AG08396 (cell line): ENCODE measurements at regions not wholly inside any gene's neighbourhood (a gene's known extent, or its start where the extent isn't known, plus 50 kb on each side); places are given as distances from the start of the nearest gene placed in this dataset.
"Not testable (repeated sequence)": the region's sequence is repeated elsewhere in the genome, so short reads cannot be mapped to it uniquely, and the experiment has no call there.

ENCODE experiments used
- DNase-seq: peaks from one replicate; pipeline ENCODE4 v3.0.0; 2012; ENCODE audit warnings: low spot score, mixed read lengths

DNA sequence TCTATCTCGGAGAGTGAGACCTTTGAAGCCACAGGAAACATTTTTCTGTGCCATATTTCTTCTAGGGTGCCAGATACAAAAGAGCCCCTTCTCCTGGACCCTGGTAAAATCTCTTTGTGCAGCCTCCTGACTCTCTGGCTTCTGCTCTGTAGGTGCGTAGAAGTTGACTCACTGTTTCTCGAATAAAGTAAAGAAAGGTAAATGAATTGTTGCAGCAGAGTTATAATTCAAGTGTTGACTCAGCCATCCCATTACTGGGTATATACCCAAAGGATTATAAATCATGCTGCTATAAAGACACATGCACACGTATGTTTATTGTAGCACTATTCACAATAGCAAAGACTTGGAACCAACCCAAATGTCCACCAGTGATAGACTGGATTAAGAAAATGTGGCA is 371.0 kb downstream of the OSTF1 start:
- DNase-seq: not testable (repeated sequence)

DNA sequence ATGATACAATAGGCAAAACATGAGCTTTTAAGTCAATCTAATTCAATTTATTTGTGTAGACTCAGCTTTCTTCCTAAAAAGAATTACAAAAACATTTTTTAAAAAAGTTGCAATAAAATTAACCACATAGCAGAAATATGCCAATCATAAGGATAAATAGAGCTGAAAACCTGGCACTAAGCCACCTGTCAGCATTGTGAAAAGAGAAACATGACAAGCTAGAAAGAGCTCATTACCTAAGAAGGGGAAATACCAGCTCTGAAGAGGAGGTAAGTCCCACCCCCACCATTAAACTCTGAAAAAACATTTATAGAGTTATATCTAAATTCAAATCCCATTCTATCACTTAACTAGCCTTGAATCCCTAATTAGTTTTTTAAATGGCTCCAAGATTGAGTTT is 372.9 kb downstream of the OSTF1 start:
- DNase-seq: no peak

DNA sequence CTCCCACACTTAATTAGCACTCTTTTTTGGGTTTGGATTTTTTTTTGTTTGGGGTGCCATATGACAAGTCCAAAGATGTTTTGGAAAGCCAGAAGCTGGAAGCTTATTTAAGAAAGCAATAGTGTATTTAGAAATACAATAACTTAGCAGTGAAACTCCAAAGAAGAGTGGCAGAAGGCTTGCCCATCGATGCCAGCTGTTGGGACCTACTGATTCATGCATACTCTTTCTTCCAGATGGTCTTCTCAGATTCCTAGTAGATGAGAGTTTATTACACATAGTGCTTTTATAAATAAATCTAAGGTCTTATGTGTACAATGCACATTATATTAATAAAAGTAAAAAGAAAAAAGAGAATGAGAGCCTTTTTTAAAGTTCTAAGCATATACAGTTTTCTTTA is 374.6 kb downstream of the OSTF1 start:
- DNase-seq: no peak

DNA sequence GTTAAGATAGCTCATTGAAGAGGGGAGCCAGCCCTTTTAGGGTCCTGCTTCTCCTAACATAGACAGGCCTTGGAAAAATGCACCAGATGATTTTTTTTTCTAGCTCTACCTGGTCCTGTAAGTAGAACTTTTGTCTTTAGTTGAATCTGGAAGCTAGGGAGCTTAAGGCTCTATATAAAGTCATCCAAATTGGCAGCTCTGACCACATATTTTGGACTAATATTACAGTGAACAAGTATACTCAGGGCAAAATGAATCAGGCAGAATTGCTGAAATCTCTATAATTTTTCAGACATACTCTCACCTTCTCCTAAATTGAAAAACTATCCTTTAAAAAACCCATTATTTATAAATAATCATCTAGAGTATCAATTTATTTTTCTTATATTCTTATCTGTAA is 375.6 kb downstream of the OSTF1 start:
- DNase-seq: no peak

DNA sequence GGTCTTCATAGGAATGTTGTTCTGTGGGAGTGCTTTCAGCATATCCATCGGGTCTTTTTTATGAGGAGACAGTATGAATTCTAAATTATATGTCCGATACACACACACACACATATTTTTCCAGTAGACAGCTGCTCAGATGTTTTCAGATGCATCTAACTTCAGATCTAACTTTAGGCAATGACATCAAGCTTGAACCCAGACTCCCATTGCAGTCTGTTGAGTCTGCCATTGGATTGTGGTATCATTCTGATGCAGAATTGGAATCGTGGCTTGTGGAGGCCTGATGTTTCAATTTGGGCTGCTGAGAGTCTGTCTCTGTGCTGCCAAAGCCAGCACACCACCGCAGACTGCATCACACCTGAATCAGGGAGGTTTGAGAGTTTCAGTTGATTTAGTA is 376.4 kb downstream of the OSTF1 start:
- DNase-seq: no peak

DNA sequence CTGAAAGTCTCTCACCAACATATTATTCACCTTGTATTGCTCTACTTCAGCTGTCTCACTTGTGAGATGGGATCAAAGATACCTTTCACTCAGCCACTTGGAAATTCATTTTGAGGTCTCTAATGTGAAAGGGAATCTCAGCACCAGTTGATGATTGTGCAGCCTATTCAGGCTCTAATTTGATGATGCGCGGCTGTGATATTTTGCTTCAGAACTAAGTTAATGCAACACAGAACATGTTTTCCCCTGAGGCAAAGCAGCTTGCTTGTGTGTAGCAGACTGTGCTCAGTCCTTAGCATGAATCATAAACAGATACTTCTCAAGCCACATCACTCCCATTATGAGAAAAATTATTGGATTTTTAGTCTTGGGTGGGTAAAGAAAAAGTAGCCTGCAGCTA is 378.8 kb downstream of the OSTF1 start:
- DNase-seq: no peak

DNA sequence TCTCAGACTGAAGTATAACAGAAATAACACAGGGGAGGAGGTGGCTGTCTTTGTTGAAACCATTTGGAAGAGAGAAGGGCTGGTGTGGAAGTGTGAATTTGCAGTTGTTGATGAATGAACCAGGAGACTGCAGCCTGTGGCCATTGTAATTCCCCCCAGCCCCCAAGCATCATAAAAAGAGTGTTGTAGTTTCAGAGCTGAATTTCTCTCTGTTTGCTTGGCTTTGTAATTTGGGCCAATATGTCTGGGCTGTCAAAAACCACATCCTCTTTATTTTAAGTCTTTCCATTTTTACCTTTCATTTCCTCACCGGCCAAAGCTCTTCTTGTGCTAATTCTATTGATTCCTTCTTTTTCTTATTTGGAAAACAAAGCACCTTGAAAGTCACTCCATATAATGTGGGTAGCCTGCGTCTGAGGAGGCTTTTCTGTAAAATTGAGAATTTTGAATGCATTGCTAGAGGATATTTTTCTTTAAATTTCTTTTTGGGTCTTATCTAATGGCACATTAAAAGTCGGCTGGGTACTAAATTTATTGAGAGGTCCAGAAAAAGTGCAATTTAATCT is 383.3 kb downstream of the OSTF1 start:
- DNase-seq: no peak

DNA sequence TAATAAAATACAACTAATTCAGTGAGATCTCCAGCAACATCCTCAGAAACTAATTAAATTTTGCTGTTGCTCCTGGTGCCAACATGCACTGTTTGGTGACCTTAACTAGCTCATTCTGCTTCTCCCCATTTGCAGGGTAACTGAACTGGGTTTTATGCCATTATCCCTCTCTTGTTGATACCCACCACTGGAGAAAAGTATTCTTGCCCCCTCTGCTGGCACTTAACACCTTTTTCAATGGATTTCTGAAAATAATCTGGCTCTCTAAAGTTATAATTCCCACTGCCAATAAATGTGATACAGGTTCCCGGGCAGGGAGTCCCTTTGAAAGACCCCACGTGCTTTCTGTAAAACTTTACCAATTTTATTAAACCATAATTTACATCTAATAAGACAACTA is 394.3 kb downstream of the OSTF1 start:
- no peak for DNase-seq

DNA sequence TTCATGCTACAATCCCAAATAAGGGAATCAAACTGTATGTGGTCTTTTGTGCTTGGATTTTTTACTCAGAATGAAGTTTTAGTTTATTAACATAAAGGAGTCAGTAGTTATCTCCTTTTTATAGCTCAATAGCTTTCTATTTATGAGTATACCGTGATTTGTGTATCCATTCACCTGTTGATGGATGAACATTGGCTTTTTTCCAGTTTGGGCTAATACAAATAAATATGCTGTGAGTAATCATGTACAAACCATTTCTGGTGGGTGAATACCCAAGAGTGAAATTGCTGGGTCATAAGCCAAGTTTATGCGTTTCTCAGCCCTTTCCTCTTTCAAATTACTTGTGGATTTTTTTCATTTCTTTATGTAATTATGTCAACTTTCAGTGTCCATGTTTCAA is 395.3 kb downstream of the OSTF1 start:
- DNase-seq: no peak

DNA sequence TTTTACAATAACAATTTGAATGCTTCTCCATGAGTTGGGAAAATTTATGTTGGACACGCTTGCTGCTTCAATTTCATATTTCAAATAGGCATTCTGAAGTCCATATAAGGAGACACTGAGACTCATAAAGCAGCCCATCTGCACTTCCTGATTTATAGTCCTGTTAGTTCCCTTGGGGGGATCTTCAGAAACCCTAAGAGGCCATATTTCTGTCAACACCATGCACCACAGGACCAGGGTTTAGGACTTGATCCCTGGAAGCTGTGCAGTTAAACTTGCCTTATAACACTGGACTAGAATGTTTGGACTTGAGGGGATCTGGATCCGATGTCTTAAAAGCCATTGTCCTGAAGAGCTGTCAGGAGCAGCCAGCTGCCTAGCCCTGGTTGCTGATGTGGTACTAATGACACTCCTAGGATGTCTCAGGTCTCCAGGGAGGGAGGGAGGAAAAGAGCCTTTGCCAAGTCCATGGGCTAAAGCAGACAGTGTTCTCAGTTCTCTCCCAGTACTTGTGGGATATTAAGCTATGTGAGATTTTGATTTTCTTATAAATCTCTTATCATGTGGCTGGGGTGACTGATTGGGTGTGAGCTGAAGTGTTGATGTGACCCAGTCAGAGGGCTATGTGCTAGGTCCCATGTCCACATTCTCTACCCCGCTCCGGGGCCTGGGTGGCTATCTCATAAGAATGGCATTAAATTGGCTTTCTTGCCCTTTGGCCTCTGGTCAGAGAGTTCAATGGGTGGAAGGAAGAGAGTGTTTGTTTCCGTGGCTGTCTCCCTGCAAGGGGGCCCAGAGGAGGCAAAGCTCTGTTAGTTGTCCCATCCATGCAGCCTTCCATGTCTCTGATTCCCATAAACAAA is 399.8 kb downstream of the OSTF1 start:
- DNase-seq: no peak

DNA sequence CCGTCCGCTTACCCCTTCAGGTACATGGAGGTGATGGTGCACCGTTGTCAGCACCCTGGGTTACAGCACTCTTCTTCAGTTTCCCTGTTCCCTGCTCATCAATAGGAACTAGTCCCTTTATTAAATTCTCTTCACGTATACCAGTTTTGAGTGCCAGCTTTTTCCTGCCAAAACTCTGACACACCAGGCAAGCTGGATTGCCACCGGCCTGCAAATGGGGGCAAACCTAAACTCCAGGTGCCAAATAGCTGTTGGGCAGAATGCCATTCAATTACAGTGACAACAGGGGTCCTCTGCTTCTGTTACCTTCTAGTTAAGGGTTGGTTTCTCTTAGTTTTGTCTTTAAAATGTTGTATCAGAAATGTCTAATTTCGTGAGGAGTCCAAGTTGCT is 400.4 kb downstream of the OSTF1 start:
- no peak for DNase-seq

DNA sequence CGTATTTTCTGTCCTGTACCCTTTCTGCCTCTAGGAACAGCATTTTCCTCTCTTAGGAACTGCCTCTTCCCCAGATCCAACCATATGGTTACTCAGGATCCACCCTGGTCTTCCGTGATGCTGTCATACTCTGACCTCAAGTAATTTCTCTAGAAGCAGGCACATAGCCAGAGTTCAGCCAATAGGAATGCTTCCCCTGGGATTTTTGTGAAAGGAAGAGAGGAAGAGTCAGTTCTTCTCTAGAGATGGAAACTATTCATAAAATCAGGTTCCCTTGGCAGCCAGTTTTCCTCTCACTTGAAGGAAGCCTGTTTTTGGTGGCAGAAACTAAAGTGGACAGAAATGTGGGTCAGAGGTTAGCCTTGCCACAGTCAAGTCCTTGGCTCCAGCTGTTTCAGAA is 400.1 kb upstream of the PCSK5 start:
- no peak for DNase-seq

DNA sequence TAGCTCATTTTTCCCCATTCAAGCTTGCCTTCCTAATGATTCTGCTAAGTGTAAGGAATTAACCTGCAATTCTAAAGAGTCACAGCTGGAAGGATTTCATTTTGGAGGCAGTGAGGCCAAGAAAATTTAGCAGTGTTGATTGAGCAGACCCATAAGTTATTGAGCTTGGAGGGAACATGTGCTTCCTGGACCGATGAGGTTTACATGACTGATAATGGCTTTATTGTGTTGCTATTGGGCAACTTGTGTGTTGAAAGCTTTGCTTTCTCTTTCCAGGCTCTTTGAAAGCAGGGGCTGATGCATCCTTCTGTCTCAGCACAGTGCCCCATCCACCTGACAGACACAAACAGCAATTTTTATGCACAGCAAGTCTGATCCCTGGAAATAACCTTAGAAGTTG is 398.9 kb upstream of the PCSK5 start:
- no peak for DNase-seq

DNA sequence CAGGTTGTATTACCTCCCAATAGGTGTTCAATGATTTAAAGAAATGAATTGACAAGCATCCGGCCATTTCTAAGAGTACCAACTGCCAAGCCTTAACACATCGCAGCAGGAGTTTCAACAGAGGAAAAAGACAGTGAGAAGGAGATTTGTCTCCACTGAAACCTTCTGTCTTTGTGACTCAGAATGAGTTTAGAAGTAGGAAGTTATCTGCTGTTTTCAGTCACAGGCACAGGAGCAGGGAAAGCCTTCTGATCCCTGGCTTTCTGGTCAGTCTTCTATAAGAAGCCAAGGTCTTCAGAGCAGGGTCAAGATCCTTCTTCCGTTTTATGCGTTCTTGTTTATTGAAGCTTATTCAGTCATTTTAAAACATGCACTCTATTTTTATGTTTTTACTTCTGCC is 390.7 kb upstream of the PCSK5 start:
- no peak for DNase-seq

DNA sequence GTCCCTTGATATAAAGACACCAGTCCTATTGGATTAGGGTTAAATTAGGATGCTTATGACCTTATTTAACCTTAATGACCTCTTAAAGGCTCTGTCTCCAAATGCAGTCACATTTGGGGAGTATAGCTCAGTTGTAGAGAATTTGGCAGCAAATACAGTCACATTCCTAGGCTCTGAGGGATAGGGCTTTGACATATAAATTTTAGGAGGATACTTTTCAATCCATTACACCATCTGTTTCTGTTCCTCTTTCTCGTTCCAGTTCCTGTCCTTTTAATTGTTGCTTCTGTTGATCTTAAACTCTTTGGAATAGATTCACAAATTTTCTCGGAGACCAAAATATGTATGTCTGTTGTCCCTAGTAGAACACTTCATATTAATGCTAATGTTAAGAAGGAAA is 390.0 kb upstream of the PCSK5 start:
- no peak for DNase-seq

DNA sequence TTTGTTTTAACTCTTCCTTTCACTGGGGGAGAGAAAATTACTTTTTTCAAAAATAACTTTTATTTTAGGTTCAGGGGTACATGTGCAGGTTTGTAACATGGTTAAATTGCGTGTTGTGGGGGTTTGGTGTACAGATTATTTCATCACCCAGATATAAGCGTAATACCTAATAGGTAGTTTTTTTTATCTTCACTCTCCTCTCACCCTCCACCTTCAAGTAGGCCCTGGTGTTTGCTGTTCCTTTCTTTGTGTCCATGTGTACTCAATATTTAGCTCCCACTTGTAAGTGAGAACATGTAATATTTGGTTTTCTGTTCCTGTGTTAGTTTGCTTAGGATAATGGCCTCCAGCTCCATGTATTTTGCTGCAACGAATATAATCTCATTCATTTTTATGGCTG is 389.5 kb upstream of the PCSK5 start:
- not testable (repeated sequence) for DNase-seq

DNA sequence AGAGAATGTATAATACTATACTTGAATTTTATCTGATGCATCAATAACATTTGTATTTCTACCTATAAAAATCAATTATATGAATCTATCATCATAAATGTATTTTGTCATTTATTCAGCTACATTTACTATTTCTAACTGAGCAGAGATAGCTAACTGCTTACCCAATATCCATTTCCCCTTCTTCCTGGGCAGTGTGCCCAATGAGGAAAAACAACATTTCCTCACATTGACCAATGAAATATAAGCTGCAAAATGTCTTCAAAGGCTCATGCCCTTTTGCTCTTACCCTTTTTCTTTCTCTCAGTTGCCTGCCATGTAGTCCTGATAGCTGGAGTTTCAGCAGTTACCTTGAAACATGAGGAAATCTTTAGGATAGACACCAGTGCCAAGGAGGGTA is 385.8 kb upstream of the PCSK5 start:
- no peak for DNase-seq

DNA sequence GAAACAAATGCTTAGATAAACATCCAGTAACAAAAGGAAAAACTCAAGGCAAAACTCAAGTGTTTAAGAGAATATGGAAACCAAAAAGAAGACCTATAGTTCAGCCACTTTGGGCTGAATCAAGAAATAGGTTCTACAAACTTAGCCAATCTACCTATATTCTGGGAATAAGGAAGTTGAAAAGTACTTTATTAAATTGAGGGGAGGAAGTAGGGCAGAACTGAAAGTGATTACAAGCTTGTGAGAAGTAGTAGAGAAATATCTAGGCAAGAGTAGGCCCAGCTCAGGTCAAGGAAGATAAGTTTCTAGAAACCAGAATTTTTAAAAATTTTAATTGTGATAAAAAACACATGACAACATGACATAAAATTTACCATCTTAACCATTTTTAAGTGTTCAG is 384.8 kb upstream of the PCSK5 start:
- DNase-seq: no peak

DNA sequence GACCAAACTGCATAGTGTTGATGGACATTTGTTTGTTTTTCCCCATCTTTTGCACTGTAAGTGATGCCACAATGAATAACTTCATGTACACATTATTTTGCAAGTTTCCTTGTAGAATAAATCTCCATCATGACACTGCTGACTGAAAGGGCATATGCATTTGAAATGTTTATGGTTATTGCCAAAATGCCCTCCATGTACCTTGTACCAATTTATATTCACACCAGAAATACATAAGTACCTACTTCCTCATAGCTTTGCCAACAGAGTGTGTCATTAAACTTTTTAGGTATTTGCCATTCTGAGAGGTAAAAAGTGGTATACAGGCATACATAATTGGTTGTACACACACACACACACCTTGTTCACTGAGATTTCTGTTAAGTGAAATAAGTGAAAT is 361.0 kb upstream of the PCSK5 start:
- DNase-seq: no peak

DNA sequence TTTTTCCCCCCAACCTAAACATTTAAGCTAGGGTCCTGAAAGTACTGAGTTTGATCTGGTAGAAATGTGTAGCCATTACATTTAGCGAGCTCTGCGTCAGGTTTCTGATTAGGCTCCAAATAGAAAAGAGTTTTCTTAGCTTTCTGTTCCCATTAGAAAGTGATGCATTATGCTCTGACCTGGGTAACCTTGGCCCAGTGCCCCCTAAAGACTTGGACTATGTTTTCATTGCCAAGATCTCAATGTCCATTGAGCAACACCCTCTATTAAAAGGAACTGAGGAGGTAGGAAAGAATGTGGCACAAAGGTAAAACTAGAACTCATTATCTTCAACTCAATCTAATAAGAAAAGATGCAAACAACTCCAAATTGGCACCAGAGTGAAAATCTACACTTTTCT is 358.9 kb upstream of the PCSK5 start:
- DNase-seq: no peak

DNA sequence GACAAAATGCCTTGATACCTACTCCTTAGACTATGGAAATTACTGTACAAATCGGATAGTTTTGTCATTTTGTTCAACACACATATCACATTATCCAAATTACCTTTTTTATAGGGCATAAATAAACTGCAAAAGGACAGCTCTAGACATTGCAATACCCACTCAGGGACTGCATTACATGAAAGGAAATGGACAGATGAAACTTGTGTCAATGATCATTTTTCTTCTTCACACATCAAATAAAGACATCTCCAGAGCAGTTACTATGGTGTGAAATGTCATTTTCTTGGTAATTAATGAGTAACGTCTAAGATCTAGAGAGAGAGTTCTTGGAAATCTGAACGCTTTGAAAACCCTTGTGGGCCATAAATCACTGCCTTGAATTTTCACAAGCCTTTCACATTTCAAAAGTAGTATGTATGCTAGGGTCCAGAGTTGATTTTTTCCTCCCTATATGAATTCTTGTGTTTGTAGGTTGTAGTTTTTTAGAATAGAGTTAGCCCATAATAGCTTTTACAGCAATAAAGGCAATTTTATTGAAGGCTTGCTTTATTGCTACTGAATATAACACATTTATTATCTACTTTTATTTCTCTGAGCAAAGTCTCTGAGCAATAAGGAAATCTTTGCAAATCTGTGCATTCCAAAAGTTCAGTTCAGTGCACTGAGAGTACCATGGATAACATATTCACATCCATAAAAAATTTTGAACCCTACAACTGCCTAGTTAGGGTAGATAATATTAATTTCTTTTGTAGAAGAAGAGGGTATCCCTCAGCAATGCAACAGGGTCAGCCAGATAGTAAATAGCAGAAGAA is 358.0 kb upstream of the PCSK5 start:
- no peak for DNase-seq

DNA sequence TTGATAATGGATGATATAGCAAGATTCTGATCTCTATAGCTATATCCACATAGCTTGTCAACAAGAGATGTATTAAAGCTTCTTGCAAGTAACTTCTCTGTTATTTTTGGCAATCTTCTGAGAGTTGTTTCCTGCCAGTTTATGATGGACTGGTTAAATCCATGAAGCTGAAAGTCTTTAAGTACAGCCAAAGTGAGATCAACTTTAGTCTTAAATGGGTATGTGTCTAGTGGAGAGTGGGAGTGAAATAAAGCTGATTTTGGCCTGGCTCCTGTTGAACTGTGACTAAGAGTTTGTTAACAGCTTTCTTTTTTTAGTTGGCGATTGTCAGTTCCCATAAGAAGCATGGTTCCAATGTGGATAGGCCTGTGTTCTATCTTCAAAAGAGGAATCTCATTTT is 350.9 kb upstream of the PCSK5 start:
- DNase-seq: no peak

DNA sequence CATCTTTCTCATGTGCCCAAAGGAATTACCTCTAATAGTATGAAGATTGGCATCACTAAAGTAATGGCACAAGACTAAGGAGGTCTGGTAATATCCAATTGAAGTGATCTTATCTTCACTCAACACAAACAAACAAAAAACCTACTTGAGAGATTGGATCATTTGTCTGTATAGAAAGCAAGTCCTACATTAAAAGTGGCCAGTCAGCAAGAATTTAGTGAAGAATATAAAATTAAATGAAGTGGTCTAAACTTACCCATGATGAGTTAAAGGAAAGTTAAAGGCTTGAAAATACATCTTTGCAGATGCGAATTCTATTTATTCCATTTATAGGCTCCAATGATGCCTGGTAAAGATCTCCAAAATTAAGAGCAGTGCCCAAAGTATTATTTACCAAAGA is 350.3 kb upstream of the PCSK5 start:
- no peak for DNase-seq
